ENCODE measurements at regions not wholly inside any gene's neighbourhood (a gene's known extent, or its start where the extent isn't known, plus 50 kb on each side); places are given as distances from the start of the nearest gene placed in this dataset.

DNA sequence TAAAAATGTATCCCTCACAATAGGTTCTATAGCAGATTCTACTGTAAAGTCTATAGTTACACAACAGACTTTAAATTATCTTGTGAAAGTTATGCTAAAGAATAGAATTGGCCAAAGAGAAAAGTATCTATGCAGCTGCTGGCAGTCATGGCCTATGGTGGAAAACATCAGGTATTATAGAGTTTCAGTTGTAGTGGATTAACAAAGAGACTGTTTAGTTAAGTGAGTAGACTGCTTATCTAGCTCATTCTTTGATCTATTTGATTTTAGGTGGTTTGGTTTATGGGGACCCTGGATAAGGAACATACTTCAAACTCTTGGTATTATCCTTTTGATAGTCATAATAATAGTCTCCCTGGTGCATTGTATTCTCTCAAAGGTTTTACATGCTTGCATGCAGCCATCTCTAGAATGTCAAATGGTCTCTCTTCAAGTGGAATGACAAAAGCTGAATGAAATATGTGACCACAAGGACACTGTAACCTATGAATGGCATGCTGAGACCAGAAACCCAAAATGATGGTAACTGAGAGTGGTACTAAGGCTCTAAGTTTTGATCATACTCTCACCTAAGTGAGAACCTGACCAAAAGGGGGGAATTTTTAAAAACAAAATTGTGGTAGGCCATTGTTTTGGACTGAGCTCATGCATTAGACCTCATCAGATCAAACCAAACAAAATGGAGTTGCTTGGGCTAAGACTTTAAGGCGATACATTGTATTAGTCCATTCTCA is 54.9 kb upstream of the NAMPT start:
- DNase-seq (ENCODE audit: low read depth): no peak
- H3K4me3 ChIP-seq (ENCODE audit: low read depth, low read length): no peak overlapping the region
- TF ChIP-seq, protein P1, sequence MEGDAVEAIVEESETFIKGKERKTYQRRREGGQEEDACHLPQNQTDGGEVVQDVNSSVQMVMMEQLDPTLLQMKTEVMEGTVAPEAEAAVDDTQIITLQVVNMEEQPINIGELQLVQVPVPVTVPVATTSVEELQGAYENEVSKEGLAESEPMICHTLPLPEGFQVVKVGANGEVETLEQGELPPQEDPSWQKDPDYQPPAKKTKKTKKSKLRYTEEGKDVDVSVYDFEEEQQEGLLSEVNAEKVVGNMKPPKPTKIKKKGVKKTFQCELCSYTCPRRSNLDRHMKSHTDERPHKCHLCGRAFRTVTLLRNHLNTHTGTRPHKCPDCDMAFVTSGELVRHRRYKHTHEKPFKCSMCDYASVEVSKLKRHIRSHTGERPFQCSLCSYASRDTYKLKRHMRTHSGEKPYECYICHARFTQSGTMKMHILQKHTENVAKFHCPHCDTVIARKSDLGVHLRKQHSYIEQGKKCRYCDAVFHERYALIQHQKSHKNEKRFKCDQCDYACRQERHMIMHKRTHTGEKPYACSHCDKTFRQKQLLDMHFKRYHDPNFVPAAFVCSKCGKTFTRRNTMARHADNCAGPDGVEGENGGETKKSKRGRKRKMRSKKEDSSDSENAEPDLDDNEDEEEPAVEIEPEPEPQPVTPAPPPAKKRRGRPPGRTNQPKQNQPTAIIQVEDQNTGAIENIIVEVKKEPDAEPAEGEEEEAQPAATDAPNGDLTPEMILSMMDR (IDR thresholded peaks at IDR 0.05; ENCODE audit: control insufficient read depth, extremely low read depth, insufficient read depth): no peak

DNA sequence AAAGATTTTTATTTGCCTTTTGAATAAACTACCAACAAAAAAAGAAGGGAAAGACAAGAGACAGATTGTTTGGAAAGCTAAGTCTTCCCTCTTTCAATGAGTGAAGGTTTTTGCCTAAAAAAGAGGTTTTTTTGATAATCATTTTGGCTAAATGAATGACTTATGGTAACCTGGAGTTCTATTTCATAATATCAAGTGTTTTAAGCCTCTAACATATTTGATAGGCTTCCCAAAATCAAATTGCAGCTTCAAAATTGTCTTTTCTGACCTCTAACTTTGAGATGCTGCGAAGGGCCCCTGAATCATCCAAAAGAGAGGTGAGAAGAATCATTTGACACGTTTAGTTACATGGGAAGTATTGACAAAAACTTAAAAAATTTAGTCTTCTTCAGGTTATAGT is 53.0 kb upstream of the NAMPT start:
- DNase-seq (ENCODE audit: low read depth): no peak

GRCh38 chr7:106335814-106336213 is 51.0 kb upstream of the NAMPT start:
- no peak for DNase-seq (ENCODE audit: low read depth)
- TF ChIP-seq, protein P1 (IDR thresholded peaks at IDR 0.05; ENCODE audit: control insufficient read depth, extremely low read depth, insufficient read depth): no peak

More for the DNA sequence above, 53.0 kb upstream of the NAMPT start:
- no peak overlapping the region for H3K4me3 ChIP-seq (ENCODE audit: low read depth, low read length)
- TF ChIP-seq, protein P1 (IDR thresholded peaks at IDR 0.05; ENCODE audit: control insufficient read depth, extremely low read depth, insufficient read depth): no peak

More at GRCh38 chr7:106335814-106336213, 51.0 kb upstream of the NAMPT start:
- no peak overlapping the region for H3K4me3 ChIP-seq (ENCODE audit: low read depth, low read length)

Measured in LNCaP clone FGC (cell line).